ENCODE measurements at regions not wholly inside any gene's neighbourhood (a gene's known extent, or its start where the extent isn't known, plus 50 kb on each side); places are given as distances from the start of the nearest gene placed in this dataset.

DNA sequence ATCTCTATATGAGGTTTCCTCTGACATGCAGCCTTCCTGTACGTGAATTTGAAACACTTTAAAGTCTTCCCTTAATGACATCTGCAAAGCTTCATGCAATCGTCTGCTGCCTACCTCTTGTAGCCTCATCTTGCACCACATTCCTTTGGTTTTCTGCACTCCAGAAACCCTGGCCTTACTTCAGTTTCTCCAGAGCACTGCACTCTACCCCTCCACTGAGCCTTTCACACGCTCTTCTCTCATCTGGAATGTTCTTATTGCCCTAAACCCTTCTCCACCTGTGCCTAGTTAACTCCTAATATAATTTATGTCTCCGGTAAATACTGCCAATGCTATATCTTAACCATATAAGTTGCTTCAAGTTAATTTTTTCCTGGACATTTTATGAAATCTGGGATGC lies 168.8 kb upstream of the SLC27A6 start:
- TF ChIP-seq EZH2phosphoT487 (IDR thresholded peaks at IDR 0.05; ENCODE audit: borderline replicate concordance, low read depth, low read length): no peak
- TF ChIP-seq, protein P1, sequence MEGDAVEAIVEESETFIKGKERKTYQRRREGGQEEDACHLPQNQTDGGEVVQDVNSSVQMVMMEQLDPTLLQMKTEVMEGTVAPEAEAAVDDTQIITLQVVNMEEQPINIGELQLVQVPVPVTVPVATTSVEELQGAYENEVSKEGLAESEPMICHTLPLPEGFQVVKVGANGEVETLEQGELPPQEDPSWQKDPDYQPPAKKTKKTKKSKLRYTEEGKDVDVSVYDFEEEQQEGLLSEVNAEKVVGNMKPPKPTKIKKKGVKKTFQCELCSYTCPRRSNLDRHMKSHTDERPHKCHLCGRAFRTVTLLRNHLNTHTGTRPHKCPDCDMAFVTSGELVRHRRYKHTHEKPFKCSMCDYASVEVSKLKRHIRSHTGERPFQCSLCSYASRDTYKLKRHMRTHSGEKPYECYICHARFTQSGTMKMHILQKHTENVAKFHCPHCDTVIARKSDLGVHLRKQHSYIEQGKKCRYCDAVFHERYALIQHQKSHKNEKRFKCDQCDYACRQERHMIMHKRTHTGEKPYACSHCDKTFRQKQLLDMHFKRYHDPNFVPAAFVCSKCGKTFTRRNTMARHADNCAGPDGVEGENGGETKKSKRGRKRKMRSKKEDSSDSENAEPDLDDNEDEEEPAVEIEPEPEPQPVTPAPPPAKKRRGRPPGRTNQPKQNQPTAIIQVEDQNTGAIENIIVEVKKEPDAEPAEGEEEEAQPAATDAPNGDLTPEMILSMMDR (conservative IDR thresholded peaks at IDR 0.05; ENCODE audit: low read length): no peak
